Endothelial cell of umbilical vein (primary cell): ENCODE measurements at regions not wholly inside any gene's neighbourhood (a gene's known extent, or its start where the extent isn't known, plus 50 kb on each side); places are given as distances from the start of the nearest gene placed in this dataset.
A peak's percentile ranks its signal among the peaks of the same experiment; 100 is the strongest.

Experiments used
- BruUV-seq: library from RNA; stranded (reverse); fragments of 400-500 nt; replicated peaks from 2 replicates; lab custom pipeline; 2021; lab: Mats Ljungman, UMichigan
- CTCF ChIA-PET: fragments of 300-600, 350-600 bp; sonication (Branson Sonifier 250); formaldehyde crosslinking; loops from one replicate; lab custom pipeline; 2021; ENCODE audit warnings: antibody characterized with exemption, inconsistent platforms; lab: Charles Lee
- POLR2A ChIA-PET: fragments of 300-600, 350-600 bp; sonication (Branson Sonifier 250); formaldehyde crosslinking; loops from one replicate; lab custom pipeline; 2021; ENCODE audit warnings: antibody characterized with exemption, inconsistent platforms; lab: Charles Lee
- DNase-seq: peaks from one replicate; pipeline ENCODE4 v3.0.0-alpha.2; 2011; ENCODE audit warnings: low read depth, low spot score
- FAIRE-seq: peaks from 2 replicates; lab custom pipeline; 2011; peaks lifted over from hg19 to GRCh38; lab: Jason Lieb, UNC
- H2AFZ ChIP-seq: 2 replicates; pipeline ENCODE4 v1.6.0; 2012; ENCODE audit warnings: low read depth, low read length, control low read depth, inconsistent platforms
- H3K27ac ChIP-seq: 2 replicates; pipeline ENCODE4 v1.5.1; 2011; ENCODE audit warnings: low read depth, mild to moderate bottlenecking, control low read depth, low read length, moderate library complexity; ENCODE audit not compliant: insufficient read depth
- H3K27me3 ChIP-seq, 2 experiments: 2 replicates each; pipeline versions ENCODE4 v1.6.0 to v1.6.1; 2011; ENCODE audit warnings: low read length in 2 of 2, mixed read lengths in 1 of 2; ENCODE audit not compliant: control insufficient read depth in 2 of 2, insufficient read depth in 2 of 2
- H3K36me3 ChIP-seq, 2 experiments: 2 replicates in 1 of 2; 3 replicates in 1 of 2; pipeline ENCODE4 v1.5.1; 2011; ENCODE audit warnings: low read length in 2 of 2, mild to moderate bottlenecking in 1 of 2, moderate library complexity in 1 of 2; ENCODE audit not compliant: control insufficient read depth in 2 of 2, insufficient read depth in 2 of 2; ENCODE audit errors: extremely low read depth in 1 of 2
- H3K4me1 ChIP-seq: 3 replicates; pipeline ENCODE4 v1.5.1; 2011; ENCODE audit warnings: mild to moderate bottlenecking, low read length; ENCODE audit not compliant: control insufficient read depth, insufficient read depth; ENCODE audit errors: extremely low read depth
- H3K4me2 ChIP-seq: 2 replicates; pipeline ENCODE4 v1.6.1; 2011; ENCODE audit warnings: low read length, control low read depth, mixed read lengths; ENCODE audit not compliant: insufficient read depth
- H3K4me3 ChIP-seq, 3 experiments: fragments of 200-600 bp in 1 of 3; sonication (generic), shearing (Covaris generic) in 1 of 3; replicated peaks in 1 of 3; 2 replicates each; pipeline ENCODE4 v1.5.1; 2011 to 2016; ENCODE audit warnings: control low read depth in 3 of 3, low read length in 3 of 3, mild to moderate bottlenecking in 2 of 3, inconsistent platforms in 1 of 3, low read depth in 1 of 3, moderate library complexity in 1 of 3; ENCODE audit not compliant: insufficient read depth in 1 of 3
- H3K79me2 ChIP-seq: 2 replicates; pipeline ENCODE4 v1.6.0; 2012; ENCODE audit warnings: low read length, inconsistent platforms; ENCODE audit not compliant: control insufficient read depth, insufficient read depth
- H3K9ac ChIP-seq: replicated peaks from 2 replicates; pipeline ENCODE3; 2011; ENCODE audit warnings: low read length, control low read depth; ENCODE audit not compliant: insufficient read depth; ENCODE audit errors: extremely low read depth
- H3K9me1 ChIP-seq: replicated peaks from 3 replicates; pipeline ENCODE4 v1.6.0; 2011; ENCODE audit warnings: mild to moderate bottlenecking, low read length; ENCODE audit not compliant: control insufficient read depth, insufficient read depth; ENCODE audit errors: extremely low read depth
- H3K9me3 ChIP-seq: replicated peaks from 2 replicates; pipeline ENCODE4 v1.5.1; 2012; ENCODE audit warnings: low read length, inconsistent platforms; ENCODE audit not compliant: control insufficient read depth, insufficient read depth
- H4K20me1 ChIP-seq: replicated peaks from 2 replicates; pipeline ENCODE3; 2011; ENCODE audit warnings: mild to moderate bottlenecking, low read length; ENCODE audit not compliant: control insufficient read depth, insufficient read depth; ENCODE audit errors: extremely low read depth
- EZH2 ChIP-seq: IDR thresholded peaks from 2 replicates; pipeline ENCODE4 v1.6.1; 2012; ENCODE audit warnings: borderline replicate concordance, low read depth, mild to moderate bottlenecking, moderate library complexity, low read length, inconsistent platforms; ENCODE audit not compliant: severe bottlenecking
- FOS ChIP-seq: IDR thresholded peaks from 2 replicates; pipeline ENCODE4 v1.6.1; 2011; ENCODE audit warnings: mild to moderate bottlenecking, low read length, moderate library complexity, borderline replicate concordance; ENCODE audit not compliant: insufficient read depth
- GATA2 ChIP-seq: IDR thresholded peaks from 2 replicates; pipeline ENCODE4 v1.7.0; 2011; ENCODE audit warnings: low read depth, mild to moderate bottlenecking, moderate library complexity, mixed read lengths, low read length; ENCODE audit not compliant: insufficient read length, insufficient read depth
- JUN ChIP-seq: IDR thresholded peaks from 2 replicates; pipeline ENCODE4 v1.6.1; 2011; ENCODE audit warnings: borderline replicate concordance, low read depth; ENCODE audit not compliant: insufficient read length, insufficient read depth
- MAX ChIP-seq: IDR thresholded peaks from 2 replicates; pipeline ENCODE4 v1.6.1; 2011; ENCODE audit not compliant: insufficient read depth, insufficient read length
- MYC ChIP-seq: IDR thresholded peaks from one replicate; pipeline ENCODE4 v1.6.1; 2011; ENCODE audit warnings: mild to moderate bottlenecking, low read depth, low read length
- POLR2A ChIP-seq: IDR thresholded peaks from 2 replicates; pipeline ENCODE4 v1.6.1; 2012; ENCODE audit warnings: low read depth, mild to moderate bottlenecking, control low read depth, low read length
- POLR2AphosphoS5 ChIP-seq: IDR thresholded peaks from 2 replicates; pipeline ENCODE4 v1.6.1; 2012; ENCODE audit warnings: low read depth, mild to moderate bottlenecking, control low read depth, low read length, moderate library complexity; ENCODE audit not compliant: insufficient read depth
- dilution Hi-C: fragments of 300-500 bp; cut with MboI; formaldehyde crosslinking; loops from one replicate; pipeline ENCODE4 v1.15.0; 2019; ENCODE audit warnings: low sequenced_read_pairs; ENCODE audit not compliant: extremely low pct_ligation_motif_present
- intact Hi-C: fragments of 100-400 bp; cut with micrococcal nuclease; formaldehyde crosslinking; loops from one replicate; pipeline ENCODE4 v1.10.0; 2022

GRCh38 chr18:56458770-56459712, 179.4 kb downstream of the TXNL1 start:
- H3K9me3 ChIP-seq: no peaks in the 10 kb centered on the region
- BruUV-seq: no TSS peak
- H3K4me3 ChIP-seq: no peak overlapping the region
- H3K4me1 ChIP-seq: peaks cover 28% of the 10 kb centered on the region
- intact Hi-C loops: loop anchor here (1.0 to 5.0 kb wide), 18 partner anchors 16 to 1192 kb away; partner anchors contain the start of gene TCF4
- H3K36me3 ChIP-seq: no peaks in the 10 kb centered on the region
- H3K79me2 ChIP-seq: no peaks in the 10 kb centered on the region
- CTCF ChIA-PET: interaction anchor here (1.5 kb wide), 1 partner anchor 12 kb away, joined by 5 read pairs; no protein-coding TSS in a partner anchor
- H3K9ac ChIP-seq: peak overlapping the region; percentile 25
- dilution Hi-C loops: no loop called here
- POLR2A ChIA-PET: interaction anchor here (0.5 kb wide), 1 partner anchor 265 kb away, joined by 6 read pairs; no protein-coding TSS in a partner anchor
- no peaks in the 10 kb centered on the region for H3K9me1 ChIP-seq
- peak overlapping the region; percentile 38 for H2AFZ ChIP-seq
- TF ChIP-seq POLR2AphosphoS5: peak; percentile 24
- TF ChIP-seq MAX: peak; percentile 84
- TF ChIP-seq EZH2: no peak
- peak; percentile 91 for TF ChIP-seq JUN
- no peak for TF ChIP-seq POLR2A
- TF ChIP-seq FOS: peak; percentile 49
- H3K27ac ChIP-seq: peak overlapping the region; percentile 65
- FAIRE-seq (peak; percentile 96), DNase-seq (peak; percentile 95)
- H4K20me1 ChIP-seq: no peaks in the 10 kb centered on the region
- H3K27me3 ChIP-seq: no peaks in the 10 kb centered on the region
- peak overlapping the region; percentile 51 for H3K4me2 ChIP-seq

GRCh38 chr18:56455874-56456273, 182.5 kb downstream of the TXNL1 start:
- Histone ChIP-seq H3K4me3 (no peak overlapping the region), H3K27ac (no peak overlapping the region), H3K9ac (no peak overlapping the region), H3K4me1 (peaks cover 26% of the 10 kb centered on the region), H3K79me2 (no peaks in the 10 kb centered on the region), H3K27me3 (no peaks in the 10 kb centered on the region), H3K9me3 (no peaks in the 10 kb centered on the region), H3K4me2 (no peak overlapping the region), H3K36me3 (no peaks in the 10 kb centered on the region), H2AFZ (no peak overlapping the region), H3K9me1 (no peaks in the 10 kb centered on the region), H4K20me1 (no peaks in the 10 kb centered on the region)
- ChIA-PET CTCF (no interaction called here), POLR2A (no interaction called here)
- DNase-seq: no peak
- intact Hi-C loops (loop anchor here (5.0 kb wide), 4 partner anchors 869 to 1189 kb away; partner anchors contain the start of gene TCF4), dilution Hi-C loops (no loop called here)
- no peak for FAIRE-seq
- TF ChIP-seq MYC: no peak
- TF ChIP-seq POLR2AphosphoS5: no peak
- no peak for TF ChIP-seq EZH2
- no peak for TF ChIP-seq JUN
- TF ChIP-seq MAX: no peak
- no peak for TF ChIP-seq GATA2
- BruUV-seq: no TSS peak
